B cell (primary cell): ENCODE measurements at regions not wholly inside any gene's neighbourhood (a gene's known extent, or its start where the extent isn't known, plus 50 kb on each side); places are given as distances from the start of the nearest gene placed in this dataset.

ENCODE experiments used
- EZH2 ChIP-seq: IDR thresholded peaks from 2 replicates; pipeline ENCODE4 v1.6.1; 2012; ENCODE audit warnings: borderline replicate concordance, low read depth, mild to moderate bottlenecking, moderate library complexity, low read length; ENCODE audit not compliant: insufficient read depth, poor library complexity, severe bottlenecking
- TF ChIP-seq, protein P1 (sequence below): fragments of 200-600 bp; IDR thresholded peaks from one replicate; pipeline ENCODE4 v1.8.0; 2022; ENCODE audit warnings: antibody characterized with exemption, mild to moderate bottlenecking

GRCh38 chr4:137610960-137611359, 78.7 kb upstream of the PCDH18 start:
- no peak for TF ChIP-seq EZH2
- TF ChIP-seq, protein P1, sequence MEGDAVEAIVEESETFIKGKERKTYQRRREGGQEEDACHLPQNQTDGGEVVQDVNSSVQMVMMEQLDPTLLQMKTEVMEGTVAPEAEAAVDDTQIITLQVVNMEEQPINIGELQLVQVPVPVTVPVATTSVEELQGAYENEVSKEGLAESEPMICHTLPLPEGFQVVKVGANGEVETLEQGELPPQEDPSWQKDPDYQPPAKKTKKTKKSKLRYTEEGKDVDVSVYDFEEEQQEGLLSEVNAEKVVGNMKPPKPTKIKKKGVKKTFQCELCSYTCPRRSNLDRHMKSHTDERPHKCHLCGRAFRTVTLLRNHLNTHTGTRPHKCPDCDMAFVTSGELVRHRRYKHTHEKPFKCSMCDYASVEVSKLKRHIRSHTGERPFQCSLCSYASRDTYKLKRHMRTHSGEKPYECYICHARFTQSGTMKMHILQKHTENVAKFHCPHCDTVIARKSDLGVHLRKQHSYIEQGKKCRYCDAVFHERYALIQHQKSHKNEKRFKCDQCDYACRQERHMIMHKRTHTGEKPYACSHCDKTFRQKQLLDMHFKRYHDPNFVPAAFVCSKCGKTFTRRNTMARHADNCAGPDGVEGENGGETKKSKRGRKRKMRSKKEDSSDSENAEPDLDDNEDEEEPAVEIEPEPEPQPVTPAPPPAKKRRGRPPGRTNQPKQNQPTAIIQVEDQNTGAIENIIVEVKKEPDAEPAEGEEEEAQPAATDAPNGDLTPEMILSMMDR: no peak
